Prostate gland (tissue), 2 donors: ENCODE measurements at regions not wholly inside any gene's neighbourhood (a gene's known extent, or its start where the extent isn't known, plus 50 kb on each side); places are given as distances from the start of the nearest gene placed in this dataset.

Experiments used
- POLR2A ChIP-seq: fragments of 450-650 bp; IDR thresholded peaks from one replicate; pipeline ENCODE4 v1.6.1; 2016; ENCODE audit warnings: antibody characterized with exemption, mild to moderate bottlenecking
- POLR2AphosphoS5 ChIP-seq: sonication (generic); formaldehyde crosslinking; IDR thresholded peaks from one replicate; pipeline ENCODE4 v1.6.1; 2017; ENCODE audit warnings: antibody characterized with exemption
- TF ChIP-seq, protein P1 (sequence below), 4 experiments: fragments of 200-600 bp in 2 of 4; fragments of 450-650 bp in 2 of 4; sonication (generic) in 2 of 4; IDR thresholded peaks; 1 replicate in 3 of 4; 2 replicates in 1 of 4; pipeline ENCODE4 v1.5.1; 2016 to 2019; ENCODE audit warnings: antibody characterized with exemption in 4 of 4, mild to moderate bottlenecking in 2 of 4, moderate library complexity in 2 of 4

DNA sequence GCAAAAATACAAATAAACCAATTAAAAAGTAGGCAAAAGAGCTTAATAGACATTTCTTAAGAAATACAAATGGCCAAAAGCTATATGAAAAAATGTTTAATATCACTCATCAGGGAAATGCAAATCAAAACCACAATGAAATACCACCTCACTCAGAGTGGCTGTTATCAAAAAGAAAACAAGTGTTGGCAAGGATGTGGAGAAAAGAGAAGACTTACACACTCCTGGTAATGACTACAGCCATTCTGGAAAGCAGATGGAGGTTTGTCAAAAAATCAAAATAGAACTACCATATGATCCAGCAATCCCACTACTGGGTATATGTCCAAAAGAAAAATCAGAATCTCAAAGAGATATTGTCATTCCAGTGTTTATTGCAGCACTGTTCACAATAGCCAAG is 223.5 kb upstream of the SLC10A2 start:
- TF ChIP-seq, protein P1, sequence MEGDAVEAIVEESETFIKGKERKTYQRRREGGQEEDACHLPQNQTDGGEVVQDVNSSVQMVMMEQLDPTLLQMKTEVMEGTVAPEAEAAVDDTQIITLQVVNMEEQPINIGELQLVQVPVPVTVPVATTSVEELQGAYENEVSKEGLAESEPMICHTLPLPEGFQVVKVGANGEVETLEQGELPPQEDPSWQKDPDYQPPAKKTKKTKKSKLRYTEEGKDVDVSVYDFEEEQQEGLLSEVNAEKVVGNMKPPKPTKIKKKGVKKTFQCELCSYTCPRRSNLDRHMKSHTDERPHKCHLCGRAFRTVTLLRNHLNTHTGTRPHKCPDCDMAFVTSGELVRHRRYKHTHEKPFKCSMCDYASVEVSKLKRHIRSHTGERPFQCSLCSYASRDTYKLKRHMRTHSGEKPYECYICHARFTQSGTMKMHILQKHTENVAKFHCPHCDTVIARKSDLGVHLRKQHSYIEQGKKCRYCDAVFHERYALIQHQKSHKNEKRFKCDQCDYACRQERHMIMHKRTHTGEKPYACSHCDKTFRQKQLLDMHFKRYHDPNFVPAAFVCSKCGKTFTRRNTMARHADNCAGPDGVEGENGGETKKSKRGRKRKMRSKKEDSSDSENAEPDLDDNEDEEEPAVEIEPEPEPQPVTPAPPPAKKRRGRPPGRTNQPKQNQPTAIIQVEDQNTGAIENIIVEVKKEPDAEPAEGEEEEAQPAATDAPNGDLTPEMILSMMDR (IDR thresholded peaks at IDR 0.05): no peak
- no peak for TF ChIP-seq POLR2AphosphoS5
- no peak for TF ChIP-seq POLR2A
